ENCODE measurements at regions not wholly inside any gene's neighbourhood (a gene's known extent, or its start where the extent isn't known, plus 50 kb on each side); places are given as distances from the start of the nearest gene placed in this dataset.

- TF ChIP-seq MAZ (IDR thresholded peaks at IDR 0.05; ENCODE audit: borderline replicate concordance, low read depth, low read length): no peak
- no peak for TF ChIP-seq HOXB5 (CRISPR knock-in tag; IDR thresholded peaks at IDR 0.05)
- TF ChIP-seq JUNB (IDR thresholded peaks at IDR 0.05): no peak
- no peak for TF ChIP-seq TFCP2L1 (CRISPR knock-in tag; IDR thresholded peaks at IDR 0.05)
- no peak for TF ChIP-seq E2F6 (IDR thresholded peaks at IDR 0.05; ENCODE audit: borderline replicate concordance, low read depth)
- TF ChIP-seq USF2 (IDR thresholded peaks at IDR 0.05): no peak
- Histone ChIP-seq H3K27ac (peak overlapping the region; percentile 68 to 85; a peak in 4 of 6 replicates), H3K4me1 (peaks cover 44% of the 10 kb centered on the region), H3K4me3 (no peak overlapping the region), H3K4me2 (peak overlapping the region; percentile 7; the same call in 1 of the 3 replicates), H3K9me3 (no peaks in the 10 kb centered on the region)
- ChIA-PET POLR2A (interaction anchor here (7.2 kb wide), 1 partner anchor 113 kb away, joined by 93 read pairs; the partner anchor contains the start of gene GADD45A), CTCF (interaction anchor here (0.6 to 5.2 kb wide), 8 partner anchors 10 to 545 kb away, joined by 3 to 39 read pairs (median 4); no protein-coding TSS in a partner anchor)
- 84% methylated on average over 14 of the region's 14 CpGs for WGBS (ENCODE audit: missing lambda C conversion rate)
- FAIRE-seq: no peak
- DNase-seq (ENCODE audit: low read depth in 1 of 2, low spot score in 1 of 2): no peak
- ATAC-seq: no peak
Observed at GRCh38 chr1:67571901-67572593, 113.0 kb upstream of the GADD45A start.

- Histone ChIP-seq H3K9me3 (no peaks in the 10 kb centered on the region), H3K4me2 (peak overlapping the region; percentile 7; the same call in 1 of the 3 replicates), H3K27ac (peak overlapping the region; percentile 34 to 85; a peak in 4 of 6 replicates), H3K4me1 (peaks cover 44% of the 10 kb centered on the region), H3K4me3 (no peak overlapping the region)
- ATAC-seq (no peak), DNase-seq (ENCODE audit: low read depth in 1 of 2, low spot score in 1 of 2) (no peak), FAIRE-seq (no peak)
- ChIA-PET POLR2A (interaction anchor here (7.2 kb wide), 1 partner anchor 112 kb away, joined by 93 read pairs; the partner anchor contains the start of gene GADD45A), CTCF (interaction anchor here (4.6 to 5.2 kb wide), 2 partner anchors 11 to 188 kb away, joined by 20 to 39 read pairs; no protein-coding TSS in a partner anchor)
- WGBS (ENCODE audit: missing lambda C conversion rate): 67% methylated on average over 8 of the region's 8 CpGs
- TF ChIP-seq NFE2L2 (conservative IDR thresholded peaks at IDR 0.05; ENCODE audit: low read length) (no peak), RFX5 (IDR thresholded peaks at IDR 0.05) (no peak), JUN (IDR thresholded peaks at IDR 0.05) (no peak), CTCF (IDR thresholded peaks at IDR 0.05) (no peak), ATOH8 (CRISPR knock-in tag; IDR thresholded peaks at IDR 0.05; ENCODE audit: low read depth) (no peak), RNF2 (IDR thresholded peaks at IDR 0.05; ENCODE audit: borderline replicate concordance, low read depth) (no peak), HOXA7 (CRISPR knock-in tag; IDR thresholded peaks at IDR 0.05) (no peak)
Observed at GRCh38 chr1:67572594-67573221, 112.3 kb upstream of the GADD45A start.

- ATAC-seq: no peak
Observed at GRCh38 chr1:67573311-67573872, 111.6 kb upstream of the GADD45A start.

More at GRCh38 chr1:67573311-67573872, 111.6 kb upstream of the GADD45A start:
- H3K4me1 ChIP-seq: peaks cover 44% of the 10 kb centered on the region
- DNase-seq (ENCODE audit: low read depth in 1 of 2, low spot score in 1 of 2): no peak
- ChIA-PET POLR2A (interaction anchor here (7.2 kb wide), 1 partner anchor 111 kb away, joined by 93 read pairs; the partner anchor contains the start of gene GADD45A), CTCF (interaction anchor here (1.4 to 5.2 kb wide), 2 partner anchors 12 to 38 kb away, joined by 3 to 39 read pairs; no protein-coding TSS in a partner anchor)
- no peak for FAIRE-seq
- TF ChIP-seq BCL3 (IDR thresholded peaks at IDR 0.05): no peak
- TF ChIP-seq CBX8 (IDR thresholded peaks at IDR 0.05): no peak
- no peak for TF ChIP-seq KDM1A (IDR thresholded peaks at IDR 0.05; ENCODE audit: low read depth)
- TF ChIP-seq ZC3H11A (IDR thresholded peaks at IDR 0.05): no peak
- no peak for TF ChIP-seq HMGXB4 (CRISPR knock-in tag; IDR thresholded peaks at IDR 0.05; ENCODE audit: borderline replicate concordance)
- TF ChIP-seq ZFP36 (IDR thresholded peaks at IDR 0.05; ENCODE audit: borderline replicate concordance, partially characterized antibody): no peak
- no peak for TF ChIP-seq ZSCAN20 (CRISPR knock-in tag; IDR thresholded peaks at IDR 0.05)
- no peak for TF ChIP-seq CEBPB (IDR thresholded peaks at IDR 0.05)
- TF ChIP-seq SMC3 (IDR thresholded peaks at IDR 0.05): no peak
- H3K9me3 ChIP-seq: no peaks in the 10 kb centered on the region
- no peak overlapping the region for H3K4me3 ChIP-seq
- H3K4me2 ChIP-seq: no peak overlapping the region
- WGBS (ENCODE audit: missing lambda C conversion rate): 100% methylated on average over 1 of the region's 1 CpG
- H3K27ac ChIP-seq: peak overlapping the region; percentile 34 to 85; a peak in 3 of 6 replicates
